ENCODE measurements at regions not wholly inside any gene's neighbourhood (a gene's known extent, or its start where the extent isn't known, plus 50 kb on each side); places are given as distances from the start of the nearest gene placed in this dataset.

DNA sequence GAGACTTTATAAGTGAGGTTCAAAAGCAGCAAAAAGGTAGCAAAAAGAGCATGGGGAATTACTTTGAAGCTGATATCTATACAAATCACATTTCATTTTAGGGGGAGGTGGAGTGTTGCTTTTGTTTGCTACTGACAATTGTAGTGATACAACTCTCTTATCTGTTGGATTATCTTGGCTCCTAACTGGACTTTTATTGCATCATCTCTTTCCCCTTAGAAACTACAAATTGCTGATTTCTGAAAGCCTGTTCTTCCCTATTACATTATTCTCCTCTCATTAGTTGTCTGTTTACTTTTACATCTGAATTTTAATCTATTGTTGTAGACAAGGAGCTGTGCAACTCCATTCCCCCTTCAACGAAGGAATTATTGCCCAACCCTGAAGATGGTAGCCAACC is 75.0 kb upstream of the GNPDA2 start:
- Histone ChIP-seq H3K4me1 (no peaks in the 10 kb centered on the region), H3K27me3 (replicated peaks; ENCODE audit: control insufficient read depth, insufficient read depth, low read length) (no peaks in the 10 kb centered on the region), H3K4me3 (ENCODE audit: low read depth, low read length) (no peak overlapping the region), H3K36me3 (ENCODE audit: control insufficient read depth, insufficient read depth, low read length) (no peaks in the 10 kb centered on the region), H3K9me3 (no peaks in the 10 kb centered on the region)
- ChIA-PET CTCF (no interaction called here), POLR2A (no interaction called here)
- Mint-ChIP-seq H3K9me3 (ENCODE audit: unreplicated experiment) (peaks cover 22% of the 10 kb centered on the region), H3K36me3 (ENCODE audit: insufficient read depth, unreplicated experiment) (no peaks in the 10 kb centered on the region), H3K27me3 (ENCODE audit: insufficient read depth, unreplicated experiment) (no peaks in the 10 kb centered on the region), H3K27ac (ENCODE audit: unreplicated experiment) (no peak overlapping the region), H3K4me3 (ENCODE audit: unreplicated experiment) (no peak overlapping the region), H3K4me1 (ENCODE audit: low read depth, unreplicated experiment) (no peaks in the 10 kb centered on the region)
- no TSS peak for BruUV-seq (replicated peaks)
- intact Hi-C loops (cut with micrococcal nuclease; ENCODE audit: unreplicated experiment), result no loop called here
- no peak for DNase-seq
- TF ChIP-seq CTCF (IDR thresholded peaks at IDR 0.05; ENCODE audit: insufficient read depth in 1 of 2, low read depth in 1 of 2, low read length in 1 of 2, severe bottlenecking in 1 of 2, unreplicated experiment in 1 of 2), result no peak

DNA sequence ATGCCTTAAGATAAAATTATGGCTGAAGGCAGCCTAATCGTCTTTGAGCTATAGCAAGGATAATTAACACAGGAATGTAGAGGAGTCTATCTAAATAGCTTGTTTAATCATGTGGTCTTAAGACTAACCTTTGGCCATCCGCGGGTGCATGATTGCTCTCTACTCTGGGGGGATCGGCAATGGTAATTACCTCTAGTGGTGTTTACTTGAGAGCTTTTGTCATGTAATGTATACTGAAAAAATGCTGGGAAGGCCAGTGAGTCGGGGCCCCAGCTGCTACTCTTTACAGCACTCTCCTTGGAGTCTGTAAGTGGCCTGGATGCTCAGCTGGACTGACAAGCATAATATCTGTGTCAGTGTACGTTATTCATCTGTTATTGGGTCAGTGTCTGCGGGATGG is 65.5 kb upstream of the GNPDA2 start:
- ChIA-PET POLR2A (no interaction called here), CTCF (no interaction called here)
- H3K4me1 ChIP-seq, result no peaks in the 10 kb centered on the region
- no peaks in the 10 kb centered on the region for H3K27me3 ChIP-seq (replicated peaks; ENCODE audit: control insufficient read depth, insufficient read depth, low read length)
- H3K9me3 ChIP-seq, result peaks cover 2% of the 10 kb centered on the region; the same call in 1 of the 2 replicates
- Mint-ChIP-seq H3K36me3 (ENCODE audit: insufficient read depth, unreplicated experiment) (no peaks in the 10 kb centered on the region), H3K27ac (ENCODE audit: unreplicated experiment) (no peak overlapping the region), H3K4me1 (ENCODE audit: low read depth, unreplicated experiment) (no peaks in the 10 kb centered on the region), H3K4me3 (ENCODE audit: unreplicated experiment) (no peak overlapping the region), H3K9me3 (ENCODE audit: unreplicated experiment) (peaks cover 5% of the 10 kb centered on the region), H3K27me3 (ENCODE audit: insufficient read depth, unreplicated experiment) (no peaks in the 10 kb centered on the region)
- intact Hi-C loops (cut with micrococcal nuclease; ENCODE audit: unreplicated experiment), result no loop called here
- TF ChIP-seq CTCF (IDR thresholded peaks at IDR 0.05; ENCODE audit: insufficient read depth in 1 of 2, low read depth in 1 of 2, low read length in 1 of 2, severe bottlenecking in 1 of 2, unreplicated experiment in 1 of 2), result no peak
- H3K4me3 ChIP-seq (ENCODE audit: low read depth, low read length), result no peak overlapping the region
- BruUV-seq (replicated peaks), result no TSS peak
- no peak for DNase-seq
- H3K36me3 ChIP-seq (ENCODE audit: control insufficient read depth, insufficient read depth, low read length), result no peaks in the 10 kb centered on the region

DNA sequence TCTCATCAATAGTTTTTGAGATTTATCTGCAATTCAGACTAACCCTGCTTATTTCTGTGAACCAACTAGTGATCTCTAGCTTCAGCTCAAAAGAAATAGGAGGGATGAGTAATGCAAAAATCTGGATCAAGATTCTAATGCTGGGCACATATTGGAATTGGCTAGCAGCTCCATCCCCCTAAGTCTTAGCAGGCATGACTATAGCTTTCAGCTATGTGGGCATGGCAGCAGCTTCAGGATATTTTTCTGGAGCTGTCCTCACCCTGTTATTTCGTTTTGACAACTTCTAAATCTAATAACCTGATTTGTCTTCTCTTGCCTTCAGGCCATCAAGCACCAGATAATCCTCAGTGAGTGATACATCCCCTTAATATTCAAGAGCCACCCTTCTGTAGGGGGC is 50.8 kb upstream of the GNPDA2 start:
- Histone ChIP-seq H3K4me1 (no peaks in the 10 kb centered on the region), H3K27me3 (replicated peaks; ENCODE audit: control insufficient read depth, insufficient read depth, low read length) (no peaks in the 10 kb centered on the region), H3K4me3 (ENCODE audit: low read depth, low read length) (no peak overlapping the region), H3K9me3 (0 out of 2 replicates have a peak, but pooled peaks cover 9% of the 10 kb centered on the region), H3K36me3 (ENCODE audit: control insufficient read depth, insufficient read depth, low read length) (no peaks in the 10 kb centered on the region)
- Mint-ChIP-seq H3K9me3 (ENCODE audit: unreplicated experiment) (peaks cover 30% of the 10 kb centered on the region), H3K36me3 (ENCODE audit: insufficient read depth, unreplicated experiment) (no peaks in the 10 kb centered on the region), H3K4me3 (ENCODE audit: unreplicated experiment) (no peak overlapping the region), H3K27ac (ENCODE audit: unreplicated experiment) (no peak overlapping the region), H3K4me1 (ENCODE audit: low read depth, unreplicated experiment) (no peaks in the 10 kb centered on the region), H3K27me3 (ENCODE audit: insufficient read depth, unreplicated experiment) (no peaks in the 10 kb centered on the region)
- no peak for DNase-seq
- POLR2A ChIA-PET, result no interaction called here
- intact Hi-C loops (cut with micrococcal nuclease; ENCODE audit: unreplicated experiment), result no loop called here
- CTCF ChIA-PET, result no interaction called here
- no TSS peak for BruUV-seq (replicated peaks)
- TF ChIP-seq CTCF (IDR thresholded peaks at IDR 0.05; ENCODE audit: insufficient read depth in 1 of 2, low read depth in 1 of 2, low read length in 1 of 2, severe bottlenecking in 1 of 2, unreplicated experiment in 1 of 2), result no peak

All from Caco-2 (cell line).